Dendritic cell treated with granulocyte-macrophage colony-stimulating factor and Interleukin-4, amounts not matched to agents 40 ng/mL and 50 ng/mL, for 4 days (primary cell): ENCODE measurements at regions not wholly inside any gene's neighbourhood (a gene's known extent, or its start where the extent isn't known, plus 50 kb on each side); places are given as distances from the start of the nearest gene placed in this dataset.
"Not testable (repeated sequence)": the region's sequence is repeated elsewhere in the genome, so short reads cannot be mapped to it uniquely, and the experiment has no call there.

Source experiments
- H3K27ac Mint-ChIP-seq: one replicate; pipeline ENCODE4 v1.8.0; 2022; ENCODE audit warnings: mild to moderate bottlenecking, mixed read lengths
- H3K27me3 Mint-ChIP-seq: one replicate; pipeline ENCODE4 v1.8.0; 2022; ENCODE audit warnings: mild to moderate bottlenecking, mixed read lengths
- H3K36me3 Mint-ChIP-seq: one replicate; pipeline ENCODE4 v1.8.0; 2022; ENCODE audit warnings: low read depth, mixed read lengths
- H3K4me1 Mint-ChIP-seq: one replicate; pipeline ENCODE4 v1.8.0; 2022; ENCODE audit warnings: low read depth, mixed read lengths
- H3K4me3 Mint-ChIP-seq: one replicate; pipeline ENCODE4 v1.8.0; 2022; ENCODE audit warnings: mild to moderate bottlenecking, moderate library complexity, mixed read lengths
- H3K9me3 Mint-ChIP-seq: one replicate; pipeline ENCODE4 v1.8.0; 2022; ENCODE audit warnings: mixed read lengths
- intact Hi-C: fragments of 100-400 bp; cut with micrococcal nuclease; formaldehyde crosslinking; loops from one replicate; pipeline ENCODE4 v1.15.0; 2022

DNA sequence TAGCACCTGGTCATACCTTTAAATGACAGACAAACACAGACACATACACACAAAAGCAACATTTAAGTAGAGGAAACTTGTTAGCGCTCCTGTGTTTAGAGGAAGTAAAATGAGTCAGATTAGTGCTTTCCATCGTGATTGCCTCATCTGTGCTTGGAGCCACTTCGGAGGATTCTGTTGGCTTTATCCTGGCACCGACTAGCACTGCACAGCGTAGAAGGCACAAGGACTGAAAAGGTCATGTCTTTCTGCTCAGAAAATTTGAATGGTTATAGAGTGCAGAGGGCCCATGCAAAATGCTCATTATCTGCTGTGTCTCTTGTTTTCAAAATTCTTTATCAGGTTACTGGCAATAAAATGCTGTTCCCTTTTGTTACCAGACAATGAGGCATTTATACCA lies 863.6 kb upstream of the TPTE start:
- H3K27me3 Mint-ChIP-seq, H3K4me1 Mint-ChIP-seq, H3K36me3 Mint-ChIP-seq, H3K27ac Mint-ChIP-seq, H3K4me3 Mint-ChIP-seq, intact Hi-C loops: not testable (repeated sequence)
- peaks cover 19% of the 10 kb centered on the region for H3K9me3 Mint-ChIP-seq

- H3K4me1 Mint-ChIP-seq, H3K27ac Mint-ChIP-seq, H3K27me3 Mint-ChIP-seq, H3K4me3 Mint-ChIP-seq, H3K36me3 Mint-ChIP-seq, intact Hi-C loops: not testable (repeated sequence)
- H3K9me3 Mint-ChIP-seq, result peaks cover 19% of the 10 kb centered on the region
Measured at GRCh38 chr21:9659877-9660276, 861.5 kb upstream of the TPTE start.

DNA sequence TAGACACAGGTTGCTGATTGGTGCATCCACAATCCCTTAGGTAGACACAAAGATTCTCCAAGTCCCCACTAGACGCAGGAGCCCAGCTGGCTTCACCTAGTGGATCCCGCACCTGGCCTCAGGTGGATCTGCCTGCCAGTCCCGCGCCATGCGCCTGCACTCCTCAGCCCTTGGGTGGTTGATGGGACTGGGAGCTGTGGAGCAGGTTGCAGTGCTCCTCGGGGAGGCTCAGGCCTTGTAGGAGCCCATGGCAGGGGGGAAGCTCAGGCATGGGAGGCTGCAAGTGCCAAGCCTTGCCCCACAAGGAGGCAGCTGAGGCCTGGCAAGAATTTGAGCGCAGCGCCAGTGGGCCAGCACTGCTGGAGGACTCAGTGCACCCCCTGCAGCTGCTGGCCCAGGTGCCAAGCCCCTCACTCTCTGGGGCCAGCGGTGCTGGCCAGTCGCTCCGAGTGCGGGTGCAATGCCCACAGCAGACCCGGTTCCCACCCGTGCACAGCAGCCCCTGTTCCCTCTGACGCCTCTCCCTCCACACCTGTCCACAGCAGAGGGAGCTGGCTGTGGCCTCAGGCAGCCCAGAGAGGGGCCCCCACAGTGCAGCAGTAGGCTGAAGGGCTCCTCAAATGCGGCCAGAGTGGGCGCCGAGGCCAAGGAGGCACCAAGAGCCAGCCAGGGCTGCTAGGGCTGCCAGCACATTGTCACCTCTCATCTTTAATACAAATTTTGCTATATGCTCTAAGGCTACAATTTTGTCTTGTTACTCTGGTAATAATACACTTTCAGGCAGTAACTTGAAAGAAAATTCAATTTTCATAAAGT lies 857.3 kb upstream of the TPTE start:
- H3K4me1 Mint-ChIP-seq, intact Hi-C loops, H3K9me3 Mint-ChIP-seq, H3K27me3 Mint-ChIP-seq, H3K36me3 Mint-ChIP-seq, H3K4me3 Mint-ChIP-seq, H3K27ac Mint-ChIP-seq: not testable (repeated sequence)

GRCh38 chr21:9675811-9676210 lies 845.6 kb upstream of the TPTE start:
- H3K9me3 Mint-ChIP-seq, H3K36me3 Mint-ChIP-seq, intact Hi-C loops, H3K27ac Mint-ChIP-seq, H3K4me3 Mint-ChIP-seq, H3K27me3 Mint-ChIP-seq, H3K4me1 Mint-ChIP-seq: not testable (repeated sequence)

- H3K27ac Mint-ChIP-seq, H3K36me3 Mint-ChIP-seq, intact Hi-C loops, H3K4me1 Mint-ChIP-seq, H3K27me3 Mint-ChIP-seq, H3K4me3 Mint-ChIP-seq, H3K9me3 Mint-ChIP-seq: not testable (repeated sequence)
Measured at GRCh38 chr21:9679029-9679428, 842.4 kb upstream of the TPTE start.

- H3K4me3 Mint-ChIP-seq, H3K4me1 Mint-ChIP-seq, H3K27me3 Mint-ChIP-seq, H3K36me3 Mint-ChIP-seq, H3K27ac Mint-ChIP-seq, H3K9me3 Mint-ChIP-seq, intact Hi-C loops: not testable (repeated sequence)
Measured at GRCh38 chr21:9688945-9689344, 832.4 kb upstream of the TPTE start.

DNA sequence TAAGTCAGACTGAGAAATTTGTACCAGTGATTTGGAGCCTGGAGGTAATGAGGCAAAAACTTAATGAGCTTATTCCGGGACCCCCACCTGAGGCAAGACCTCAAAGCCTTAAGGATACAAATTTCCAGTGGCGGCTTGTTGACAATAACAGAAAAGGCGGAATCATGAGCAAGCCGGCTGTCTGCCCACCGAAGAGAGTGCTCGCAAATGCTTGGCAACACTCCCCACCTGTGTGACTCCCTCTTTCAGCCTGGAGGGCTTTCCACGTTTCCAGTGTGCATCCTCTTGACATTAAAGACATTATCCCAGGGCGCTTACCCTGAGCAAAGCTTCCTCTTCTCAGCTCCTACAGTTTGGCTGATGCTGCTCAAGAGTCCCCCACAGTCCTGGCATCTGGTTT lies 830.4 kb upstream of the TPTE start:
- H3K36me3 Mint-ChIP-seq, H3K27me3 Mint-ChIP-seq, H3K4me1 Mint-ChIP-seq, H3K9me3 Mint-ChIP-seq, H3K4me3 Mint-ChIP-seq, H3K27ac Mint-ChIP-seq, intact Hi-C loops: not testable (repeated sequence)

GRCh38 chr21:9695759-9696158 lies 825.6 kb upstream of the TPTE start:
- H3K27me3 Mint-ChIP-seq, intact Hi-C loops, H3K36me3 Mint-ChIP-seq, H3K4me1 Mint-ChIP-seq, H3K9me3 Mint-ChIP-seq, H3K27ac Mint-ChIP-seq, H3K4me3 Mint-ChIP-seq: not testable (repeated sequence)

- H3K9me3 Mint-ChIP-seq, intact Hi-C loops, H3K27me3 Mint-ChIP-seq, H3K27ac Mint-ChIP-seq, H3K36me3 Mint-ChIP-seq, H3K4me3 Mint-ChIP-seq, H3K4me1 Mint-ChIP-seq: not testable (repeated sequence)
Measured at GRCh38 chr21:9697751-9698150, 823.6 kb upstream of the TPTE start.

- H3K27me3 Mint-ChIP-seq, H3K4me1 Mint-ChIP-seq, intact Hi-C loops, H3K36me3 Mint-ChIP-seq, H3K4me3 Mint-ChIP-seq, H3K27ac Mint-ChIP-seq: not testable (repeated sequence)
- H3K9me3 Mint-ChIP-seq, result peaks cover 19% of the 10 kb centered on the region
Measured at GRCh38 chr21:9705016-9705415, 816.4 kb upstream of the TPTE start.

DNA sequence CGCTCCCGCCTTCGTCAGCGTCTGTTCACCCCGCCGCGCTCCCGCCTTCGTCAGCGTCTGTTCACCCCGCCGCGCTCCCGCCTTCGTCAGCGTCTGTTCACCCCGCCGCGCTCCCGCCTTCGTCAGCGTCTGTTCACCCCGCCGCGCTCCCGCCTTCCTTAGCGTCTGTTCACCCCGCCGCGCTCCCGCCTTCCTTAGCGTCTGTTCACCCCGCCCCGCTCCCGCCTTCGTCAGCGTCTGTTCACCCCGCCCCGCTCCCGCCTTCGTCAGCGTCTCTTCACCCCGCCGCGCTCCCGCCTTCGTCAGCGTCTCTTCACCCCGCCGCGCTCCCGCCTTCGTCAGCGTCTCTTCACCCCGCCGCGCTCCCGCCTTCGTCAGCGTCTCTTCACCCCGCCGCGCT lies 815.9 kb upstream of the TPTE start:
- intact Hi-C loops, H3K27me3 Mint-ChIP-seq, H3K27ac Mint-ChIP-seq, H3K4me1 Mint-ChIP-seq, H3K36me3 Mint-ChIP-seq, H3K4me3 Mint-ChIP-seq: not testable (repeated sequence)
- peaks cover 19% of the 10 kb centered on the region for H3K9me3 Mint-ChIP-seq

DNA sequence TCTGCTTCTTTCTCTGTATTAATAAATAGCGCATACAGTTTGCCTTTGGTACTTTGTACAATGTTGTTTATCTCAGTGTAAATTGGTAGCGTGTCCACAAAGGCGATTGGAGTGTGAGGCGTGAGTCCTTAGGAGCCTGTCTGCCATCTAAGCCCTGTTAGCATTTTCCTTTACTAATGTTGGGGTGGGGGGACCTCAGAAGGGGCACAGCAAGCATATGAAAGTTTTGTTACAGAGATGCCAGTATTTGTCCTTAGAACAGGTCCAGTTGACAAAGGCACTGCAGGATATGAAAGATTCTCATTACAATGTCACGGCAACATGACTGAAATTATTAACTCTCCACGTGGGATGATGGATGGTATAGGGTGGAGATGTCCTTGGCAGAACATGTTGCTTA lies 796.8 kb upstream of the TPTE start:
- H3K4me3 Mint-ChIP-seq, H3K27me3 Mint-ChIP-seq, H3K4me1 Mint-ChIP-seq, intact Hi-C loops, H3K36me3 Mint-ChIP-seq, H3K27ac Mint-ChIP-seq: not testable (repeated sequence)
- peaks cover 26% of the 10 kb centered on the region for H3K9me3 Mint-ChIP-seq

DNA sequence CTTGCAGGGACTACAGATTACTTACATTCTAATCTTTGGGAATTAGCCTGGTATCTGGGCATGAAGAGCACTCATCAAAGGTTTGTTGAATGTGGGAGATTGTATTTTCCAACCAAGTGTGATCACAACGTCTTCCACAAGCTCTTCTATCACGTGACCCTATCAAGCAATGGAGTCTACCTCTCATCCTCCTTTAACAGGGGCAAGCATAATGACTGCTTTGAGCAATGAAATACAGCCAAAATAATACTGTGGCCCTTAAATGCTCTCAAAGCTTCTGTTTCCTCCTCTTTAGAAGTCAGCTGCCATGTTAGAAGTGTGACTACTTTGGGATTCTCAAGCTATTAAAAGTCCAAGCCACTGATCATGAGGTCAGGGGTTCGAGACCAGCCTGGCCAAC lies 794.2 kb upstream of the TPTE start:
- H3K4me3 Mint-ChIP-seq, H3K4me1 Mint-ChIP-seq, H3K36me3 Mint-ChIP-seq, intact Hi-C loops, H3K27me3 Mint-ChIP-seq, H3K27ac Mint-ChIP-seq: not testable (repeated sequence)
- H3K9me3 Mint-ChIP-seq, result peaks cover 26% of the 10 kb centered on the region

- intact Hi-C loops, H3K36me3 Mint-ChIP-seq, H3K4me1 Mint-ChIP-seq, H3K27me3 Mint-ChIP-seq, H3K4me3 Mint-ChIP-seq, H3K27ac Mint-ChIP-seq: not testable (repeated sequence)
- peaks cover 26% of the 10 kb centered on the region for H3K9me3 Mint-ChIP-seq
Measured at GRCh38 chr21:9728219-9728992, 793.0 kb upstream of the TPTE start.

DNA sequence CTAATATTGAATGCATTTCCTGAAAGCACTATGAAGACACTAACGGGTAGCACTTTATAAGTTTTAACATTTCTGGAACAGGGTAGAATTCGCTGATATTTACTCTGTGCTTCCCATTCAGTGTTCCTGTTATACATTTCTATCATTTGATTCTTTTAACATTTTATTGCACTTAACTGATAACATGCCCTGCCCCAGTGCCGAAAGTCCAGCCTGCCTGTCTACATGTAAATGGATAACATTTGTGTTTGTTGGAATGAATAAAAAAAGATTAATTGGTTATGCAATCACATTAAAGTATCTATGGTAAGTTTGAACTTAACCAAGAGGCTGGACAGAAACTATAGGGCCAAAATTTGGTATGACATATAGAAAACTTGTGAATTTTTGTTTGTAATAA lies 790.5 kb upstream of the TPTE start:
- H3K36me3 Mint-ChIP-seq, result no peaks in the 10 kb centered on the region
- no peaks in the 10 kb centered on the region for H3K4me1 Mint-ChIP-seq
- peaks cover 26% of the 10 kb centered on the region for H3K9me3 Mint-ChIP-seq
- no peak overlapping the region for H3K27ac Mint-ChIP-seq
- no peak overlapping the region for H3K4me3 Mint-ChIP-seq
- intact Hi-C loops, result no loop called here
- no peaks in the 10 kb centered on the region for H3K27me3 Mint-ChIP-seq
